HL-60 (cell line): ENCODE measurements at regions not wholly inside any gene's neighbourhood (a gene's known extent, or its start where the extent isn't known, plus 50 kb on each side); places are given as distances from the start of the nearest gene placed in this dataset.

Experiments
- DNase-seq, 2 experiments: peaks; one replicate each; pipeline ENCODE4 v3.0.0-alpha.2; 2010 to 2020; ENCODE audit warnings: low read depth in 1 of 2, low spot score in 1 of 2
- H3K27ac ChIP-seq: fragments of 250-450 bp; sonication (Bioruptor Pico); replicated peaks from 2 replicates; pipeline ENCODE4 v1.5.1; 2020; ENCODE audit warnings: mild to moderate bottlenecking, moderate library complexity
- H3K27me3 ChIP-seq: fragments of 250-450 bp; sonication (Bioruptor Pico); 2 replicates; pipeline ENCODE4 v1.5.1; 2021; ENCODE audit warnings: mild to moderate bottlenecking, moderate library complexity; ENCODE audit not compliant: insufficient read depth, poor library complexity, severe bottlenecking
- H3K4me3 ChIP-seq: replicated peaks from 2 replicates; pipeline ENCODE4 v1.5.1; 2011; ENCODE audit warnings: mild to moderate bottlenecking, control low read depth, low read length; ENCODE audit not compliant: insufficient read depth
- CTCF ChIP-seq: IDR thresholded peaks from one replicate; pipeline ENCODE4 v1.5.1; 2011; ENCODE audit warnings: low read length, control low read depth, inconsistent platforms; ENCODE audit not compliant: insufficient read depth
- GABPA ChIP-seq: IDR thresholded peaks from 2 replicates; pipeline ENCODE4 v1.6.1; 2012; ENCODE audit warnings: low read depth
- POLR2AphosphoS5 ChIP-seq: IDR thresholded peaks from 2 replicates; pipeline ENCODE4 v1.6.1; 2012; ENCODE audit warnings: low read depth
- REST ChIP-seq: IDR thresholded peaks from 2 replicates; pipeline ENCODE4 v1.6.1; 2012; ENCODE audit warnings: low read depth; ENCODE audit not compliant: insufficient replicate concordance
- SPI1 ChIP-seq: IDR thresholded peaks from 2 replicates; pipeline ENCODE4 v1.6.1; 2012; ENCODE audit warnings: low read depth, mild to moderate bottlenecking, borderline replicate concordance

- no peak for DNase-seq
- Histone ChIP-seq H3K27me3 (no peaks in the 10 kb centered on the region), H3K4me3 (no peak overlapping the region), H3K27ac (no peak overlapping the region)
- no peak for TF ChIP-seq REST
- no peak for TF ChIP-seq SPI1
- TF ChIP-seq CTCF = no peak
- no peak for TF ChIP-seq POLR2AphosphoS5
- no peak for TF ChIP-seq GABPA
Observed at GRCh38 chr7:67901808-67902480, 905.3 kb downstream of the TYW1 start.

GRCh38 chr7:67907792-67908191, 911.2 kb downstream of the TYW1 start:
- TF ChIP-seq SPI1 (no peak), POLR2AphosphoS5 (no peak), GABPA (no peak), CTCF (no peak), REST (no peak)
- Histone ChIP-seq H3K27me3 (no peaks in the 10 kb centered on the region), H3K27ac (no peak overlapping the region), H3K4me3 (no peak overlapping the region)
- no peak for DNase-seq

GRCh38 chr7:67912437-67912836, 915.8 kb downstream of the TYW1 start:
- DNase-seq = no peak
- Histone ChIP-seq H3K27me3 (no peaks in the 10 kb centered on the region), H3K4me3 (no peak overlapping the region), H3K27ac (no peak overlapping the region)
- TF ChIP-seq REST (no peak), SPI1 (no peak), CTCF (no peak), GABPA (no peak), POLR2AphosphoS5 (no peak)
